COR-L47 (cell line): ENCODE measurements at regions not wholly inside any gene's neighbourhood (a gene's known extent, or its start where the extent isn't known, plus 50 kb on each side); places are given as distances from the start of the nearest gene placed in this dataset.

Source experiments
- DNase-seq: peaks from one replicate; lab custom pipeline; 2025; lab: John Stamatoyannopoulos, UW

- DNase-seq = no peak
These were observed 71.0 kb upstream of the WDR26 start for GRCh38 chr1:224505454-224506093.

- DNase-seq = no peak
These were observed 71.7 kb upstream of the WDR26 start for GRCh38 chr1:224506141-224506814.

DNA sequence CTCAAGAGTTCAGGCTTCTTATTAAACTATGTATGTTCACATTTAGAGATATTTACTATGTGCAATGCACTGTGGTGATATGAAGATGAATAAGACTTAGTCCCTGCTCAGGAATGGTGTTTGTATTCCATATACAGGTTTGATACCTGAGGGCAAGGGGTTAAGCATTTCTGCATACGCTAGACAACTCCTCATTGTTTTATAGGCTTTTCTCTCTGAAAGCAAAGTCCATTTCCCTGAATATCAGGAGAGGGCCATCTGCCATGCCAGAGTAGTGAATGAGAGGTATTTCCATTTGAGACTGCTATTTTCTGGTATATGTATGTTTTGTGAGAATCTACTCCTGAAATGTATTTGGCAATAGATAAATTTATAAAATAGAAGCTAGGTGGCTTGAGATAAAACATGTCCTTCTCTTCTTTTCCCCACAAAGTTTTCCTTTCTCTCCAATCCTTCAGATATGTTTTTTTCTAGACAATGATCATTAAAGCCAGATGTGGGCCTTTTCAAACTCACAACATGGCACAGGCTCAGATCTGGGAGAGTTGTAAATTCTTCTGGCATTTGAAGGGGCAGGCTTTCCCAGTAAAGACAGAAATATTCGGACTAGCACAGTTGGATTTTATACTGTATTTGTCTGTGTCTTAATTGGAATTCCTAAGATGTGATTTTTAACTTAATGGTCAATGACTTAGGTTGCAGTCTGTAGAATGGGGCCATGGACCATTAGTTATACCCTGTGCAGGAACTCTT lies 73.3 kb upstream of the WDR26 start:
- DNase-seq = no peak

- DNase-seq = no peak
These were observed 75.3 kb upstream of the WDR26 start for GRCh38 chr1:224509907-224510306.

- DNase-seq = no peak
These were observed 76.5 kb upstream of the WDR26 start for GRCh38 chr1:224510880-224511645.

DNA sequence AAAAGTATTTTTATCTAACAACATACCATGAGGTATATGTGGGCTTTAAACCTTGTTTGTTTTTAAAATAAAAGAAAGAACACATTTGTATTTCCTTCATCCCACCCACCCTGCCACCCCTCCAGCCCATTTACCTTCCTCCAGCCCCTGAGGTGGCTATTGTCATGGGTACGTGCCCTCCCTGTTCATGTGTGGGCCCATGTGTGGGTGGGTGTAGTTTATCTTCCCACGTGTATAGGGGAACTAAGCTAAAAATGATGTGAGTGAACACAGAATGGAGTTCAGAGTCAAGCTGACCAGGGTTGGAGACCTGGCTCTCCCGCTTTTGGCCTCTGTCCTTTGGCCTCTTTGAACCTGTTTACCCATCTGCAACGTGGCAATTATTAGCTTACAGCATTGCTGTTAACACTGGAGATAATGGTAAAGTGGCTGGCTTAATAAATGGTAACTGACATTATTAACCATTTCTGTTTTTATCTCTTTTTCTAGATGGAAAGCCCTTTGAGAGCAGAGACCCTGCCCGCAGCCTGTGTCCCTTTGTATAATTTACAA lies 78.1 kb upstream of the WDR26 start:
- no peak for DNase-seq

DNA sequence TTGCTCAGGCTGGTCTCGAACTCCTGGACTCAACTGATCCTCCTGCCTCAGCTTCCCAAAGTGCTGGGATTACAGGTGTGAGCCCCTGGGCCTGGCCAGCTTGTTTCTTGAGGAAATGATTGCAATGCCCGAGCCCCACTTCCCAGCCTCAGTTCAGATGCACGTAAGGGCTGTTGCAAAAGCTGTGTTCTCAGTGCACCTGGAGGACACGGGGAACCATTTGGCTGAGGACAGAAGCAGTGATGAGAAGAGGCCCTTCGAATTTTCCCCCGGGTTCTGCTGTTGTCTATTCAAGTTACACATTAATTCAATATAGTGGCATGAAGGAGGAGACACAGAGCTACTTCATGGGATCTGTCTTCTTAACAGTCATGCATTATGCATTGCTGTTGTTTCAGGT lies 78.8 kb upstream of the WDR26 start:
- no peak for DNase-seq

DNA sequence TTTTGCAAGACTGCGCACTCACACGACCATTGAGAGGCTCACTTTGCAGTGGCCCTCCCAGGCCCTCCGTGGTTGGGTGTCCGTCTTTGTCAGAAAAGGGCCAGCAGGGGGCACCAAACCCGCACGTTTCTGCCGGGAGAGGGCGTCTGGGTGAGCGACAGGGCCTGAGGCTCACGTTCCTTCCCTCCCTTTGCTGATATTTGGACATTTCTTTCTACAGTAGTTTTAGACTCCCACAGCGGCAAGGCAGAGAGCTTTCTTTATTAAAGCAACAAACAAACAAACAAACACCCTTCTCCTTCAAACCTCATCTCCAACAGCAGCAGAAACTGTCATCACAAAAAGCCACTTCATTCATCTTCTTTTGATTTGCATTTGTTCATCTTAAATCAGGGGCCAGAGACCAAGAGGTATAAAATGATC lies 79.2 kb upstream of the WDR26 start:
- peak; percentile 67 for DNase-seq

DNA sequence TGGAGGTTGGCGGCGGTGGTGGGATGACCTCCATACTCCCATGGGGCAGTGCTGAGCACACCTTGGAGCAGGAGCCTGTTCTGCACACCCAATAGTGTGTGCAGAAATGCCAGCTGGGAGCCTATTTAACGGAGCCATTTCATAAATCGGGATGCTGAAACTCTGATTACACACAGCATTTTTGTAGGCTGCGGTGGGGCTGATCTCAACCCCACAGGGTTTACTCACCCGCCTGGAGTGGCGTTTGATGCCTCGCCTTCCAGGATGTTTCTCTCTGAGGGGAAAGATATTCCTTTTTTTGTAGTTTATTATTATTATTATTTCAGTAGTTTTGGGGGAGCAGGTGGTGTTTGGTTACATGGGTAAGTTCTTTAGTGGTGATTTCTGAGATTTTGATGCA lies 82.6 kb upstream of the WDR26 start:
- DNase-seq = no peak

DNA sequence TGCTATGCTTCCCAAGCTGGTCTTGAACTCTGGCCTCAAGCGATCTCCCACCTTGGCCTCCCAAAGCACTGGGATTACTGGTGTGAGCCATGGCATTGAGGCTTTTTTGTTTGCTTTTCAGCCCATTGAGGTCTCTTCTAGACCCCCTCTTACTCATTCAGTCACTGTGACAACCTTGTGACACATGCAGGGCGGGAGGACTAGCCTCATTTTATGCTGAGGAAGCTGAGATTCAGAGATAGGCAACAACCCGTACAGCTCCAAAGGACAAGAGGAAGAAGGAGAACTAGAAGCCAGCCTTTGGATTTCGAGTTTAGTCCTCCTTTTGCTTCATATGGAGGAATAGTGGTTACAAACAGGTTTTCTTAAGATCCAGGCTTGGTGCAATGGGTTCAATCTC lies 83.9 kb upstream of the WDR26 start:
- DNase-seq = no peak

DNA sequence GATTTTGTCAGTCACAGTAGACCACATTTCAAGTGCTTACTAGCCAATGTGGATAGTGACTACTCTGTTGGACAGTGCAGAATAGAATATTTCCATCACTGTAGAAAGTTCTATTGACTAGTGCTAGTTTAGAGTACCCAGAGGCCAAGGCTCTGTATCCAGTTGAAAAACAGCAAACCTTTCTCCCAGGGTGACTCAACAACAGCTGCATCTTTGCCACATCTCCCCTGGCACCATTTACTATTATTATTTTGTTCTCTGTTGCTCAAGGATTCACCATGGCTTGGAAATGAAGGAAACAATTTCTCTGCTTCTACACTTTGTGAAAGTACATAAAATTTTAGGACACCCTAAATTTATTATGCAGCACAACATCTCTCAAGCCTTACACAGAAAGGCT lies 85.3 kb upstream of the WDR26 start:
- DNase-seq = no peak

DNA sequence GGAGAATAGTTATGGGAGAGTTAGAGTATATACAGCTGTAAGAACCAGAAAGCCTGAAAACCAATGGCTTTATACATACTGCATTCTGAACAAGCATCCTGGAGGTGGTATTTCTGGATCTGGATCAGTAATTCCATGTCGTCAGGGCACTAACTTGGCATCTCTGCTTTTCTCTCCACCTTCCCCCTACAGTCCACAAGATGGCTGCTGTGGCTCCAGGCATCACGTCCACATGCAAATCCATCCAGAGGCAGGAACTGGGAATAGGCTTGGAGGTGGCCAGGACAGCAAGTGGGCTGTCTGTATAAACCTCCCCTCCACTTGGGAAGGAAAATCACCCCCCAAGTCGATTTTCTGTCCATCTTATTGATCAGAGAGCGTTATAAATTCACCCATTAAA lies 86.2 kb upstream of the WDR26 start:
- DNase-seq = no peak

- DNase-seq = no peak
These were observed 87.5 kb upstream of the WDR26 start for GRCh38 chr1:224521904-224522734.

- DNase-seq = no peak
These were observed 89.1 kb upstream of the WDR26 start for GRCh38 chr1:224523676-224524075.

DNA sequence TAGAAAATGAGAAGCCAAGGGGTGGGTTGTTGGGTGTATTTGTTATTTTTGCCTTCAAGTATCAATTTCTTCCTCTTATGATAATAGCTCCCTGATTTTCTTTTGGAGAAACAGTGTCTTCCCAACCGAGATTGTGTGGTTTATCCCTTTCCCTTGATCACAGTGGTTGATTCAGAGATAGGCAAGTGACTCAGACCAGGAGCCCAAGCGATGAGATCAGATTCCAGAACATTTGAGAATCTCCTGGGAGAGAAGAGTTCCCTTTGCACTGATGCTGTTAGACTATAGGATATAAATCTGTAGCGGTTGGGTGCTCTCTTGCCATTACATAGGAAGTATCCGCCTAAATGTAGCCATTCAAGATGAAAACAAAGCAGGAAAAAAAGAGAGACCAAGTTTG lies 90.1 kb upstream of the WDR26 start:
- DNase-seq = no peak

GRCh38 chr1:224525411-224526040 lies 90.6 kb upstream of the CNIH3 start:
- DNase-seq = no peak

GRCh38 chr1:224526771-224527170 lies 89.3 kb upstream of the CNIH3 start:
- no peak for DNase-seq

- DNase-seq = no peak
These were observed 87.2 kb upstream of the CNIH3 start for GRCh38 chr1:224528900-224529299.

- peak; percentile 13 for DNase-seq
These were observed 86.3 kb upstream of the CNIH3 start for GRCh38 chr1:224529844-224530243.

DNA sequence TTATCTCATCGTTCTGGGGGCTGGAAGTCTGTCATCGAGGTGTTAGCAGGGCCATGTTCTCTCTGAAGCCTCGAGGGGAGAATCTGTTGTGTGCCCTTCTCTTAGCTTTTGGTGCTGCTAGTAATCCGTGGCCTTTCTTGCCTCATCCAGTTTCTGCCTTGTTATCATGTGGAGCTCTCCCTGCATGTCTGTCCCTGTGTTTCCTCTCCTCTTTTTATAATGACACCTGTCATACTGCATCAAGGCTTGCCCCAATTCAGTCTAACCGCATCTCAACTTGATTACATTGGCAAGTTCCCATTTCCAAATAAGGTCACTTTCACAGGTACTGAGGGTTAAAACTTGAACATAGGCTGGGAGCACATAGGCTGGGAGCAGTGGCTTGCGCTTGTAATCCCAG lies 82.6 kb upstream of the CNIH3 start:
- DNase-seq = no peak

GRCh38 chr1:224534731-224535130 lies 81.4 kb upstream of the CNIH3 start:
- peak; percentile 20 for DNase-seq
